ENCODE measurements at regions not wholly inside any gene's neighbourhood (a gene's known extent, or its start where the extent isn't known, plus 50 kb on each side); places are given as distances from the start of the nearest gene placed in this dataset.

- TF ChIP-seq POLR2A (IDR thresholded peaks at IDR 0.05; ENCODE audit: low read depth), result no peak
- TF ChIP-seq CTCF (IDR thresholded peaks at IDR 0.05), result no peak
- no peak for TF ChIP-seq EP300 (IDR thresholded peaks at IDR 0.05)
- no peak for TF ChIP-seq POLR2AphosphoS5 (IDR thresholded peaks at IDR 0.05)
Measured at GRCh38 chr6:48176645-48177308, 65.8 kb upstream of the PTCHD4 start.

Measured in esophagus muscularis mucosa (tissue), 4 donors.